ENCODE measurements at regions not wholly inside any gene's neighbourhood (a gene's known extent, or its start where the extent isn't known, plus 50 kb on each side); places are given as distances from the start of the nearest gene placed in this dataset.

DNA sequence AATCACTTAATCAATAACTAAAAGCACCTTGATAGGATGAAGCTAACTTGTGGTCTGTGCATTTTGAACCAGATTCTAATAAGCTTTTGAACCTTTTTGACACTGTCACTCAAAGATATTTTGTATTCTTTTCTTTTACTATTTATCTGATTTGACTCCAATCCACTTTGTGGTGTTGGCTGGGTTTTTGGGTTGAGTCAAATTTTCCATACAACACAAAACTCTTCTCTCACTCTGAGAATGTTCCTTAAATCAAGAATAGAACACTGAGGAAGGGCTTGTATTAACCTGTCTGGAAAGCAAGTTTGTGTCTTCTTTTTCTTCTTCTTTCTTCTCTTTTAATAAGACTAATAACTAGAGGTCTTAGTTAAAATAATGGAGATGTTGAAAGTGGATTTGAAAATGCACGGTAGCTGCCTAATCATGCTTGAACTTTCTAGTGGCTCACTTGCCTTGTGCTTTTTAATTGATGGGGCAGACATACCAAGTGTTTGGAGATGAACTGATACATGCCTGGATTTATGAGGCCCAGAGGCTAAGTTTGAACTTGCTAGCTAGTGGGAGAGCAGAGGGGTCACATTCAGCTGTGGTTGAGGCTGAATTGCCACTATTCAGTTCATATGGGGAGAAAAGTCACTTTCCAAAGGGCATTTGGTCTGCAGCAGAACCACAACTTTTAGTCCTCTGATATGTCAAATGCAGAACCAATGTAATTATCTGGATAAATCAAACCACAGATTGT, 93.5 kb upstream of the PTHLH start:
- no peak for DNase-seq (ENCODE audit: low read depth, low spot score)
- CTCF ChIA-PET: no interaction called here
- POLR2A ChIA-PET: no interaction called here
- no peak for TF ChIP-seq CTCF (IDR thresholded peaks at IDR 0.05; ENCODE audit: insufficient read depth, low read length, missing control alignments)
- no peak overlapping the region for H3K4me3 ChIP-seq (ENCODE audit: low read depth, low read length)

- ChIA-PET CTCF (no interaction called here), POLR2A (no interaction called here)
- DNase-seq (ENCODE audit: low read depth, low spot score): no peak
- TF ChIP-seq CTCF (IDR thresholded peaks at IDR 0.05; ENCODE audit: insufficient read depth, low read length, missing control alignments): no peak
- H3K4me3 ChIP-seq (ENCODE audit: low read depth, low read length): no peak overlapping the region
Measured at GRCh38 chr12:28066879-28067278, 94.3 kb upstream of the PTHLH start.

- H3K4me3 ChIP-seq (ENCODE audit: low read depth, low read length): no peak overlapping the region
- ChIA-PET POLR2A (no interaction called here), CTCF (no interaction called here)
- no peak for TF ChIP-seq CTCF (IDR thresholded peaks at IDR 0.05; ENCODE audit: insufficient read depth, low read length, missing control alignments)
- no peak for DNase-seq (ENCODE audit: low read depth, low spot score)
Measured at GRCh38 chr12:28068467-28068866, 95.9 kb upstream of the PTHLH start.

DNA sequence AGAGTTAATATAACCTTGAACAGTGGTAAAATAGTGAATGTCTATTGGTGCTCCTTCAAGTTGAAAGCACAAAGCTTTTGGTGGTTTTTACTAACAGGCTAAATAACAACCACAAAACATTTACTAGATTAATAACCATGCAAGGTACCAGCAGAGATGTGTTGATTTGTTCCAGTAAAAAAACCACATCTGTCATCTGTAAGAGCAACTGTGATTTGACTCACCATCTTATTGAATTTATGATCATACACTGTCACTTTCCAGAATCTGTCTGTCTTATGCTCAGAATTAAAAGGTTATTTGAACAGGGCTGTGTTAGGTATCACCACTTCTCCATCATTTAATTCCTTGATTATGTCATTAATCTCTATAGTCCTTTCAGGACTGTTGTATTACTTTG, 107.0 kb upstream of the PTHLH start:
- ChIA-PET CTCF (no interaction called here), POLR2A (no interaction called here)
- no peak for TF ChIP-seq CTCF (IDR thresholded peaks at IDR 0.05; ENCODE audit: insufficient read depth, low read length, missing control alignments)
- no peak overlapping the region for H3K4me3 ChIP-seq (ENCODE audit: low read depth, low read length)
- no peak for DNase-seq (ENCODE audit: low read depth, low spot score)

DNA sequence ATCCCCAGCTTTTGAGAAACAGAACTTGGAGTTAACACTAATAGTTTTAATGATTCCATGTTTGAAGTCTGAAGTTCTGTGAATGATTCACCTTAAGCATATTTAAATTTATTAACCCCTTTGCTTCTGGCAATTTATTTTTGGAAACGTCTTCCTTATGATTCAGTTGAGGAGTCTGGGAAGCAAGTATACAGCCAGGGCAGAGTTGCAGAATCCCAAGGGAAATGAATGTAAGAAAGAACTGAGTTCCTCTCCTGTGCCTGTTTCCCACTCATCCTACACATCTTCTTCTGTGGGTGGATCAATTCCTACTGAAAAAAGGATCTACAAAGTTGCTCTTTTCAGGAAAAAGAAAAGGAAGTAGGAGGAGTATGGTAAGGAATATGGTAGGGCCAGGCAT, 108.2 kb upstream of the CCDC91 start:
- ChIA-PET POLR2A (no interaction called here), CTCF (no interaction called here)
- DNase-seq (ENCODE audit: low read depth, low spot score): no peak
- no peak for TF ChIP-seq CTCF (IDR thresholded peaks at IDR 0.05; ENCODE audit: insufficient read depth, low read length, missing control alignments)
- H3K4me3 ChIP-seq (ENCODE audit: low read depth, low read length): no peak overlapping the region

DNA sequence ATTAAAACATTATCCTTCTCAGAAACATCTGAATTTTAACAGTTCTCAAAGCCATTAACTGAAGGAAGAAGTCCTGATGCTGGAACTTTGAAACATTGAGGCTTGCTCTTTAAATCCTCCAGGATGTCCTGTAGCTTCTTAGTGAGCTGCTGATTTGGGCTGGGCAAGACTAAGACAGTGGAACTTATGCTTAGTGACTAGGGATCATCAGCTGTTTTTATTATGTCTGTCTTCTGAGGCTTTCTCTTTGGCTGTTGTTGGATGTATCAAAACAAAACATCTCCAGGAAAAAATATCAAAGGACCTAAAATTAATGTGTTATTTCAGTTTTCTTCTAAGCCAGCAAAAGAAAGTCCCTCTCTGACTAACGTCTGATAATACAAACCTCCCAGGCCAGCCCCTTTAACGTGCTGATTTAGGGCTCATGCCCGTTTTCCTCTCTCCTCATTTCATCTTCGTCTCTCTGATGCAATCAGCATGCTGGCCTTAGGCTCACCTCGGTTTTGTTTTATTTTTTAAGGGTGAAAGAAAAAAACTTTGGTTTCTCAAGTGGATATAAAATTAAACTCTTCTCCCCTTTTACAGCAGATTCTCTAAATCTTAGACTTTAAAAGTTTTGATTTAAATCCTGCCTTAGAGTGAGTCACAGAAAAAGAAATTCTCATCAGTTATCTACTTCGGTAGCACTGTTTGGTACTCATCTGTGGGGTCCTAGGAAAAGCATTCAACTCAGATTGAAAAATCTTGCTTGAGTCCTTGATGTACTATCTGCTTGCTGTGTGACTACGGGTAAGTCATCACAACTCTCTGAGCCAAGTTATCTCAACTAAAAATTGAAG, 106.2 kb upstream of the CCDC91 start:
- TF ChIP-seq CTCF (IDR thresholded peaks at IDR 0.05; ENCODE audit: insufficient read depth, low read length, missing control alignments): no peak
- POLR2A ChIA-PET: no interaction called here
- CTCF ChIA-PET: no interaction called here
- no peak for DNase-seq (ENCODE audit: low read depth, low spot score)
- no peak overlapping the region for H3K4me3 ChIP-seq (ENCODE audit: low read depth, low read length)

Data from AG04449 (cell line).